ENCODE measurements at regions not wholly inside any gene's neighbourhood (a gene's known extent, or its start where the extent isn't known, plus 50 kb on each side); places are given as distances from the start of the nearest gene placed in this dataset.

DNA sequence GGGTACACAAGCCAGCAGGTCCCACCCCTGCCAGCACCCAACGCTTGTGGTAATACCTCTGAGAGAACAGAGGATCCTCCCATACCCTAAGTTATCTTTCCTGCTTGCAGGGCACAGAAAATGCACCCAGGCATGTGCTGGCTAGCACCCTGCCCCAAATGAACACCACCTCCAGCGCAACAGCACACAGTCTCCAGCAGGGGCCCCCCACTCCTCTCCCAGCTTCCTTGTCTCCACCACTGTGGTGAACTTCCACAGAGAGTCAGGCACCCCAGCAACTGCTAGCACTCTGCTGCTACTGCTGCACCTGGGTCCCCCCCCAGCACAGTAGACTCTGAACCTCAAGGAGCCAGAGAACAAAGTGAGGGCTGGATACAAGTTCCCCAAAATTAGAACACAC lies 216.8 kb upstream of the CNTNAP5 start:
- no peak for DNase-seq (ENCODE audit: low read depth)
- no peaks in the 10 kb centered on the region for H3K36me3 ChIP-seq (ENCODE audit: control insufficient read depth, insufficient read depth, low read length)
- no peak overlapping the region for H3K4me3 ChIP-seq (ENCODE audit: low read depth, low read length)
- ChIA-PET POLR2A (interaction anchor here (0.7 kb wide), 1 partner anchor 721 kb away, joined by 3 read pairs; no protein-coding TSS in a partner anchor), CTCF (no interaction called here)
- no peaks in the 10 kb centered on the region for H3K27me3 ChIP-seq (ENCODE audit: control insufficient read depth, insufficient read depth, low read length)
- TF ChIP-seq, protein P1, sequence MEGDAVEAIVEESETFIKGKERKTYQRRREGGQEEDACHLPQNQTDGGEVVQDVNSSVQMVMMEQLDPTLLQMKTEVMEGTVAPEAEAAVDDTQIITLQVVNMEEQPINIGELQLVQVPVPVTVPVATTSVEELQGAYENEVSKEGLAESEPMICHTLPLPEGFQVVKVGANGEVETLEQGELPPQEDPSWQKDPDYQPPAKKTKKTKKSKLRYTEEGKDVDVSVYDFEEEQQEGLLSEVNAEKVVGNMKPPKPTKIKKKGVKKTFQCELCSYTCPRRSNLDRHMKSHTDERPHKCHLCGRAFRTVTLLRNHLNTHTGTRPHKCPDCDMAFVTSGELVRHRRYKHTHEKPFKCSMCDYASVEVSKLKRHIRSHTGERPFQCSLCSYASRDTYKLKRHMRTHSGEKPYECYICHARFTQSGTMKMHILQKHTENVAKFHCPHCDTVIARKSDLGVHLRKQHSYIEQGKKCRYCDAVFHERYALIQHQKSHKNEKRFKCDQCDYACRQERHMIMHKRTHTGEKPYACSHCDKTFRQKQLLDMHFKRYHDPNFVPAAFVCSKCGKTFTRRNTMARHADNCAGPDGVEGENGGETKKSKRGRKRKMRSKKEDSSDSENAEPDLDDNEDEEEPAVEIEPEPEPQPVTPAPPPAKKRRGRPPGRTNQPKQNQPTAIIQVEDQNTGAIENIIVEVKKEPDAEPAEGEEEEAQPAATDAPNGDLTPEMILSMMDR (IDR thresholded peaks at IDR 0.05; ENCODE audit: insufficient read depth, low read depth, low read length) = no peak

DNA sequence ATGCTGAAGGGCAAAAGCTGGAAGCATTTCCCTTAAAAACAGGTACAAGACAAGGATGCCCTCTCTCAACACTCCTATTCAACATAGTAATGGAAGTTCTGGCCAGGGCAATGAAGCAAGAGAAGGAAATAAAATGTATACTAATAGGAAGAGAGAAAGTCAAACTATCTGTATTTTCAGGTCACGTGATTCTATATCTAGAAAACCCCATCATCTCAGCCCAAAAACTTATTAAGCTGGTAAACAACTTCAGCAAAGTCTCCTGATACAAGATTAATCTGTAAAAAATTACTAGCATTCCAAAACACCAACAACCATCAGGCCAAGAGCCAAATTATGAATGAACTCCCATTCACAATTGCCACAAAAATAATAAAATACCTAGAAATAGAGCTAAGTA lies 213.2 kb upstream of the CNTNAP5 start:
- no peaks in the 10 kb centered on the region for H3K27me3 ChIP-seq (ENCODE audit: control insufficient read depth, insufficient read depth, low read length)
- H3K4me3 ChIP-seq (ENCODE audit: low read depth, low read length) = no peak overlapping the region
- CTCF ChIA-PET = no interaction called here
- POLR2A ChIA-PET = no interaction called here
- no peaks in the 10 kb centered on the region for H3K36me3 ChIP-seq (ENCODE audit: control insufficient read depth, insufficient read depth, low read length)
- no peak for DNase-seq (ENCODE audit: low read depth)
- TF ChIP-seq, protein P1 (IDR thresholded peaks at IDR 0.05; ENCODE audit: insufficient read depth, low read depth, low read length) = no peak

DNA sequence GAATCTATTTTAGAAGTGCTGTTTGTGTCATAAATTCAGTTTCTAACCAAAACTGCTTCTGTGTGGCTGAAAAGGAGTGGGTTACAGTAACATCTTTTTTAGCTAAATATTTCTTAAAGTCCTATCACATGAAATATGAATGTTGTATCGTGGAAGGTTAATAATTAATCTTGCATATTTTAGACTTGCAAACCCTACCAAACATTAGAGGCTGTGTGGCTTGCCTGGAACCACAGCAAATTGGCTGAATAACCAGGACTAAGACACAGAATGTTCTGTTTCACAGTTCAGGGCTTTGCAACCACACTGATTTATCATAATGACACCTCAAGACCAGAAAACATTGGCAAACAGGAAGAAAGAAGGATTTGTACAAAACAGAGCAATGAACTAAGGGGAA lies 208.9 kb upstream of the CNTNAP5 start:
- no peaks in the 10 kb centered on the region for H3K27me3 ChIP-seq (ENCODE audit: control insufficient read depth, insufficient read depth, low read length)
- TF ChIP-seq, protein P1 (IDR thresholded peaks at IDR 0.05; ENCODE audit: insufficient read depth, low read depth, low read length) = no peak
- POLR2A ChIA-PET = no interaction called here

DNA sequence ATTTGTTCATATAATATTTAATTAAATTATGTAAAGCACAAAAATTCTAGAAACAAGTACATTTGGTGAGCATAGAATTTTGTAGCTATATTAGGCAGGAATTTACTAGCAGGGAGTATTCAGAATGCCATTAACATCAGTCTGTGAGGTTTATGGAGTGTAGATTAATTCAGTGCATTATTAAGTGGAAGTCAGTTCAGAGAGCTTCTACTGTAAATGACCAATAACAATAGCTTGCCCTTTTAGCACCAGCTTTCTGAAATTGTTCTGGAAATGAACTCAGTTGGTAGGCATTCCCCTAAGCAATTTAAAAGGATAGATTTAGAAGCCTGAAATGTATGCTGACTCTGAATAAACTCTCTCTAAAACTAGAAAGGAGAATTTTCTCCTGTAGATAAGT lies 208.2 kb upstream of the CNTNAP5 start:
- Histone ChIP-seq H3K27me3 (ENCODE audit: control insufficient read depth, insufficient read depth, low read length) (no peaks in the 10 kb centered on the region), H3K36me3 (ENCODE audit: control insufficient read depth, insufficient read depth, low read length) (no peaks in the 10 kb centered on the region), H3K4me3 (ENCODE audit: low read depth, low read length) (no peak overlapping the region)
- ChIA-PET POLR2A (no interaction called here), CTCF (no interaction called here)
- DNase-seq (ENCODE audit: low read depth) = no peak
- TF ChIP-seq, protein P1 (IDR thresholded peaks at IDR 0.05; ENCODE audit: insufficient read depth, low read depth, low read length) = no peak

More for the DNA sequence above, 208.9 kb upstream of the CNTNAP5 start:
- CTCF ChIA-PET = no interaction called here
- H3K4me3 ChIP-seq (ENCODE audit: low read depth, low read length) = no peak overlapping the region
- no peaks in the 10 kb centered on the region for H3K36me3 ChIP-seq (ENCODE audit: control insufficient read depth, insufficient read depth, low read length)
- DNase-seq (ENCODE audit: low read depth) = no peak

DNA sequence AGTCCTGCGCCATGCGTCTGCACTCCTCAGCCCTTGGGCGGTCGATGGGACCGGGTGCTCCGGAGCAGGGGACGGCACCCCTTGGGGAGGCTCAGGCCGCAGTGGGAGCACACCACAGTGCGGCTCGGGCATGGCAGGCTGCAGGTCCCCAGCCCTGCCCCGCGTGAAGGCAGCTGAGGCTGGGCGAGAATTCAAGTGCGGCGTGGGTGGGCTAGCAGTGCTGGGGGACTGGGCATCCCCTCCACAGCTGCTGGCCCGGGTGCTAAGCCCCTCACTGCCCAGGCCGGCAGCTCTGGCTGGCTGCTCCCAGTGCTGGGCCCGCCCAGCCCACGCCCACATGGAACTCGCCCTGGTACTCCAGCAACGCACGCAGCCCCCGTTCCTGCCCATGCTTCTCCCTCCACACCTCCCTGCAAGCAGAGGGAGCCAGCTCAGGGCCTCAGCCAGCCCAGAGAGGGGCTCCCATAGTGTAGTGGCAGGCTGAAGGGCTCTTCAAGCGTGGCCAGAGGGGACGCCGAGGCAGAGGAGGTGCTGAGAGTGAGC lies 198.3 kb upstream of the CNTNAP5 start:
- Histone ChIP-seq H3K36me3 (ENCODE audit: control insufficient read depth, insufficient read depth, low read length) (no peaks in the 10 kb centered on the region), H3K4me3 (ENCODE audit: low read depth, low read length) (no peak overlapping the region), H3K27me3 (ENCODE audit: control insufficient read depth, insufficient read depth, low read length) (no peaks in the 10 kb centered on the region)
- CTCF ChIA-PET = no interaction called here
- POLR2A ChIA-PET = no interaction called here
- TF ChIP-seq, protein P1 (IDR thresholded peaks at IDR 0.05; ENCODE audit: insufficient read depth, low read depth, low read length) = no peak
- DNase-seq (ENCODE audit: low read depth) = no peak

All from BJ (cell line).